Osteoblast (primary cell): ENCODE measurements at regions not wholly inside any gene's neighbourhood (a gene's known extent, or its start where the extent isn't known, plus 50 kb on each side); places are given as distances from the start of the nearest gene placed in this dataset.

ENCODE experiments used
- DNase-seq: peaks from one replicate; pipeline ENCODE4 v3.0.0; 2011; ENCODE audit warnings: low spot score, mixed read lengths; ENCODE audit not compliant: insufficient read length; ENCODE audit errors: missing footprints
- H2AFZ ChIP-seq: 2 replicates; pipeline ENCODE4 v1.6.0; 2011; ENCODE audit warnings: mild to moderate bottlenecking, low read length
- H3K27ac ChIP-seq: 2 replicates; pipeline ENCODE4 v1.5.1; 2011; ENCODE audit warnings: mild to moderate bottlenecking, low read depth, low read length, moderate library complexity
- H3K27me3 ChIP-seq: 2 replicates; pipeline ENCODE4 v1.6.0; 2012; ENCODE audit warnings: mild to moderate bottlenecking, control low read depth, inconsistent platforms, low read length, moderate library complexity; ENCODE audit not compliant: insufficient read depth
- H3K36me3 ChIP-seq: 2 replicates; pipeline ENCODE4 v1.5.1; 2011; ENCODE audit warnings: mild to moderate bottlenecking, low read length, control low read depth, moderate library complexity; ENCODE audit not compliant: insufficient read depth
- H3K4me1 ChIP-seq: 2 replicates; pipeline ENCODE4 v1.5.1; 2011; ENCODE audit warnings: mild to moderate bottlenecking, low read length, control low read depth, moderate library complexity; ENCODE audit not compliant: insufficient read depth
- H3K4me2 ChIP-seq: 2 replicates; pipeline ENCODE4 v1.6.0; 2011; ENCODE audit warnings: mild to moderate bottlenecking, low read length; ENCODE audit not compliant: insufficient read depth
- H3K4me3 ChIP-seq: fragments of 200-600 bp; sonication (generic); 3 replicates; pipeline ENCODE4 v1.5.1; 2012; ENCODE audit warnings: mild to moderate bottlenecking, low read length, inconsistent platforms; ENCODE audit not compliant: insufficient read depth
- H3K79me2 ChIP-seq: 2 replicates; pipeline ENCODE4 v1.6.0; 2012; ENCODE audit warnings: mild to moderate bottlenecking, low read length, control low read depth, inconsistent platforms; ENCODE audit not compliant: insufficient read depth
- H3K9me3 ChIP-seq: 2 replicates; pipeline ENCODE4 v1.5.1; 2011; ENCODE audit warnings: low read depth, low read length, control low read depth
- H4K20me1 ChIP-seq: 2 replicates; pipeline ENCODE4 v1.6.0; 2012; ENCODE audit warnings: mild to moderate bottlenecking, low read length, control low read depth; ENCODE audit not compliant: insufficient read depth
- CTCF ChIP-seq: IDR thresholded peaks from 2 replicates; pipeline ENCODE4 v1.5.1; 2011; ENCODE audit warnings: mild to moderate bottlenecking, low read depth, low read length, moderate library complexity; ENCODE audit errors: extremely low read depth

- Histone ChIP-seq H3K27me3 (no peaks in the 10 kb centered on the region), H3K4me1 (peaks cover 20% of the 10 kb centered on the region)
- no peak for TF ChIP-seq CTCF
Observed at GRCh38 chr7:115094163-115094562, 172.3 kb downstream of the MDFIC start.

GRCh38 chr7:115088893-115089292, 167.0 kb downstream of the MDFIC start:
- Histone ChIP-seq H3K27me3 (no peaks in the 10 kb centered on the region), H3K4me2 (no peak overlapping the region), H3K27ac (no peak overlapping the region), H3K9me3 (no peaks in the 10 kb centered on the region), H3K4me3 (no peak overlapping the region), H3K36me3 (no peaks in the 10 kb centered on the region), H4K20me1 (no peaks in the 10 kb centered on the region), H3K79me2 (no peaks in the 10 kb centered on the region), H2AFZ (no peak overlapping the region), H3K4me1 (peaks cover 14% of the 10 kb centered on the region)
- TF ChIP-seq CTCF, result no peak
- no peak for DNase-seq

More at GRCh38 chr7:115094163-115094562, 172.3 kb downstream of the MDFIC start:
- no peak overlapping the region for H3K4me3 ChIP-seq
- H3K27ac ChIP-seq, result no peak overlapping the region
- no peak overlapping the region for H2AFZ ChIP-seq
- H3K36me3 ChIP-seq, result no peaks in the 10 kb centered on the region
- H4K20me1 ChIP-seq, result no peaks in the 10 kb centered on the region
- H3K9me3 ChIP-seq, result no peaks in the 10 kb centered on the region
- no peak for DNase-seq
- H3K4me2 ChIP-seq, result no peak overlapping the region
- no peaks in the 10 kb centered on the region for H3K79me2 ChIP-seq

GRCh38 chr7:115087437-115087836, 165.5 kb downstream of the MDFIC start:
- peaks cover 12% of the 10 kb centered on the region for H3K4me1 ChIP-seq
- H3K36me3 ChIP-seq, result no peaks in the 10 kb centered on the region
- TF ChIP-seq CTCF, result no peak
- no peak for DNase-seq
- no peak overlapping the region for H3K27ac ChIP-seq
- H2AFZ ChIP-seq, result no peak overlapping the region
- no peaks in the 10 kb centered on the region for H3K79me2 ChIP-seq
- no peak overlapping the region for H3K4me3 ChIP-seq
- peak overlapping the region; percentile 64 for H3K4me2 ChIP-seq
- H3K9me3 ChIP-seq, result no peaks in the 10 kb centered on the region
- no peaks in the 10 kb centered on the region for H3K27me3 ChIP-seq
- no peaks in the 10 kb centered on the region for H4K20me1 ChIP-seq

- Histone ChIP-seq H3K36me3 (no peaks in the 10 kb centered on the region), H4K20me1 (no peaks in the 10 kb centered on the region), H3K27ac (no peak overlapping the region), H3K4me1 (peaks cover 12% of the 10 kb centered on the region), H3K4me2 (no peak overlapping the region), H3K9me3 (no peaks in the 10 kb centered on the region), H2AFZ (no peak overlapping the region), H3K79me2 (no peaks in the 10 kb centered on the region), H3K27me3 (no peaks in the 10 kb centered on the region), H3K4me3 (no peak overlapping the region)
- no peak for DNase-seq
- peak; percentile 24 for TF ChIP-seq CTCF
Observed at GRCh38 chr7:115086146-115086841, 164.4 kb downstream of the MDFIC start.
